ENCODE measurements at regions not wholly inside any gene's neighbourhood (a gene's known extent, or its start where the extent isn't known, plus 50 kb on each side); places are given as distances from the start of the nearest gene placed in this dataset.

GRCh38 chr3:10599444-10599843 lies 94.1 kb upstream of the ATP2B2 start:
- H3K4me1 ChIP-seq, result no peaks in the 10 kb centered on the region
- TF ChIP-seq CTCF (IDR thresholded peaks at IDR 0.05) (no peak), EP300 (IDR thresholded peaks at IDR 0.05) (no peak), POLR2A (IDR thresholded peaks at IDR 0.05) (no peak), POLR2AphosphoS5 (IDR thresholded peaks at IDR 0.05) (no peak)
- no peak overlapping the region for H3K4me3 ChIP-seq
- no peaks in the 10 kb centered on the region for H3K36me3 ChIP-seq
- DNase-seq, result no peak
- H3K9me3 ChIP-seq, result no peaks in the 10 kb centered on the region
- H3K27ac ChIP-seq, result no peak overlapping the region
- H3K27me3 ChIP-seq, result peaks cover 0 to 21% (median 0%) of the 10 kb centered on the region in 3 donors
- intact Hi-C loops (cut with DNase I), result no loop called here
- 40 to 74% methylated on average over 9 of the region's 9 CpGs for WGBS, 2 donors

- Histone ChIP-seq H3K9me3 (no peaks in the 10 kb centered on the region), H3K27me3 (peaks cover 0 to 21% (median 0%) of the 10 kb centered on the region in 3 donors), H3K36me3 (no peaks in the 10 kb centered on the region), H3K4me1 (no peaks in the 10 kb centered on the region), H3K4me3 (no peak overlapping the region), H3K27ac (no peak overlapping the region)
- no peak for TF ChIP-seq POLR2AphosphoS5 (IDR thresholded peaks at IDR 0.05)
- TF ChIP-seq CTCF (IDR thresholded peaks at IDR 0.05), result no peak
- no peak for TF ChIP-seq POLR2A (IDR thresholded peaks at IDR 0.05)
- TF ChIP-seq EP300 (IDR thresholded peaks at IDR 0.05), result no peak
- WGBS, 2 donors, result 35 to 62% methylated on average over 8 of the region's 8 CpGs
- intact Hi-C loops (cut with DNase I), result no loop called here
- no peak for DNase-seq
These were observed 94.9 kb upstream of the ATP2B2 start for GRCh38 chr3:10600296-10600714.

GRCh38 chr3:10600726-10601125 lies 95.3 kb upstream of the ATP2B2 start:
- Histone ChIP-seq H3K9me3 (no peaks in the 10 kb centered on the region), H3K4me3 (no peak overlapping the region), H3K27ac (no peak overlapping the region), H3K27me3 (peaks cover 0 to 21% (median 0%) of the 10 kb centered on the region in 3 donors), H3K36me3 (no peaks in the 10 kb centered on the region), H3K4me1 (no peaks in the 10 kb centered on the region)
- intact Hi-C loops (cut with DNase I), result no loop called here
- TF ChIP-seq POLR2AphosphoS5 (IDR thresholded peaks at IDR 0.05), result no peak
- no peak for TF ChIP-seq EP300 (IDR thresholded peaks at IDR 0.05)
- TF ChIP-seq CTCF (IDR thresholded peaks at IDR 0.05), result no peak
- TF ChIP-seq POLR2A (IDR thresholded peaks at IDR 0.05), result no peak
- 73 to 83% methylated on average over 5 of the region's 5 CpGs for WGBS, 2 donors
- no peak for DNase-seq

- no peaks in the 10 kb centered on the region for H3K4me1 ChIP-seq
- H3K9me3 ChIP-seq, result no peaks in the 10 kb centered on the region
- TF ChIP-seq POLR2A (IDR thresholded peaks at IDR 0.05) (no peak), POLR2AphosphoS5 (IDR thresholded peaks at IDR 0.05) (no peak)
- DNase-seq, result no peak
- no peaks in the 10 kb centered on the region for H3K36me3 ChIP-seq
- intact Hi-C loops (cut with DNase I), result no loop called here
- no peak overlapping the region for H3K27ac ChIP-seq
- H3K27me3 ChIP-seq, result peaks cover 0 to 18% (median 0%) of the 10 kb centered on the region in 3 donors
- H3K4me3 ChIP-seq, result no peak overlapping the region
- WGBS, 2 donors, result 54 to 74% methylated on average over 6 of the region's 6 CpGs
These were observed 95.9 kb upstream of the ATP2B2 start for GRCh38 chr3:10601151-10601856.

- no peaks in the 10 kb centered on the region for H3K36me3 ChIP-seq
- intact Hi-C loops (cut with DNase I), result no loop called here
- peaks cover 0 to 18% (median 0%) of the 10 kb centered on the region in 3 donors for H3K27me3 ChIP-seq
- H3K9me3 ChIP-seq, result no peaks in the 10 kb centered on the region
- no peak for DNase-seq
- no peak for TF ChIP-seq EP300 (IDR thresholded peaks at IDR 0.05)
- TF ChIP-seq POLR2AphosphoS5 (IDR thresholded peaks at IDR 0.05), result no peak
- TF ChIP-seq CTCF (IDR thresholded peaks at IDR 0.05), result no peak
- TF ChIP-seq POLR2A (IDR thresholded peaks at IDR 0.05), result no peak
- no peak overlapping the region for H3K27ac ChIP-seq
- no peaks in the 10 kb centered on the region for H3K4me1 ChIP-seq
- no peak overlapping the region for H3K4me3 ChIP-seq
- WGBS, 2 donors, result 49 to 57% methylated on average over 5 of the region's 5 CpGs
These were observed 96.5 kb upstream of the ATP2B2 start for GRCh38 chr3:10601857-10602230.
